ENCODE measurements at regions not wholly inside any gene's neighbourhood (a gene's known extent, or its start where the extent isn't known, plus 50 kb on each side); places are given as distances from the start of the nearest gene placed in this dataset.

GRCh38 chr12:124625867-124626675 is 58.7 kb upstream of the NCOR2 start:
- DNase-seq (peak; percentile 94), ATAC-seq (peak; percentile 87 to 93)
- intact Hi-C loops (cut with DNase I), result loop anchor here in 1 of 2 donors (2.0 kb wide), 1 partner anchor 59 kb away; no protein-coding TSS in a partner anchor

- no peak for DNase-seq
- intact Hi-C loops (cut with DNase I), result no loop called here
- no peak for ATAC-seq
Observed at GRCh38 chr12:124624823-124625222, 57.4 kb upstream of the NCOR2 start.

GRCh38 chr12:124623344-124624035 is 56.1 kb upstream of the NCOR2 start:
- intact Hi-C loops (cut with DNase I), result no loop called here
- no peak for DNase-seq
- no peak for ATAC-seq

GRCh38 chr12:124622764-124623163 is 55.4 kb upstream of the NCOR2 start:
- DNase-seq (no peak), ATAC-seq (no peak)
- intact Hi-C loops (cut with DNase I), result no loop called here

- intact Hi-C loops (cut with DNase I), result no loop called here
- DNase-seq (peak; percentile 49), ATAC-seq (no peak)
Observed at GRCh38 chr12:124622331-124622730, 54.9 kb upstream of the NCOR2 start.

GRCh38 chr12:124621296-124621660 is 53.9 kb upstream of the NCOR2 start:
- DNase-seq, result peak; percentile 69
- ATAC-seq, result peak; percentile 66 to 85
- intact Hi-C loops (cut with DNase I), result no loop called here

- ATAC-seq, result peak; percentile 31 to 65
- intact Hi-C loops (cut with DNase I), result no loop called here
Observed at GRCh38 chr12:124620606-124621295, 53.3 kb upstream of the NCOR2 start.

GRCh38 chr12:124618291-124618902 is 51.0 kb upstream of the NCOR2 start:
- intact Hi-C loops (cut with DNase I), result no loop called here
- ATAC-seq, result no peak

More at GRCh38 chr12:124620606-124621295, 53.3 kb upstream of the NCOR2 start:
- peak; percentile 46 for DNase-seq

GRCh38 chr12:124617615-124618014 is 50.2 kb upstream of the NCOR2 start:
- intact Hi-C loops (cut with DNase I), result no loop called here
- ATAC-seq (peak in 1 of 2 donors; percentile 17), DNase-seq (peak; percentile 68)

More at GRCh38 chr12:124618291-124618902, 51.0 kb upstream of the NCOR2 start:
- no peak for DNase-seq

Measured in left cardiac atrium (tissue), 4 donors.